Neural progenitor cell (in vitro differentiated cells): ENCODE measurements at regions not wholly inside any gene's neighbourhood (a gene's known extent, or its start where the extent isn't known, plus 50 kb on each side); places are given as distances from the start of the nearest gene placed in this dataset.
"Not testable (repeated sequence)": the region's sequence is repeated elsewhere in the genome, so short reads cannot be mapped to it uniquely, and the experiment has no call there.

ENCODE experiments used
- DNase-seq: peaks from one replicate; pipeline ENCODE4 v3.0.0-alpha.2; 2016; ENCODE audit warnings: low spot score
- H2AFZ ChIP-seq: fragments of 200-600 bp; sonication (generic); replicated peaks from 2 replicates; pipeline ENCODE4 v1.6.1; 2016; ENCODE audit warnings: antibody characterized with exemption
- H3F3A ChIP-seq: fragments of 200-600 bp; sonication (generic); 2 replicates; pipeline ENCODE4 v1.6.1; 2016; ENCODE audit warnings: antibody characterized with exemption, low read depth
- H3K27ac ChIP-seq: fragments of 200-600 bp; sonication (generic); 2 replicates; pipeline ENCODE4 v1.5.1; 2016; ENCODE audit warnings: mild to moderate bottlenecking
- H3K27me3 ChIP-seq: fragments of 200-600 bp; sonication (generic); 2 replicates; pipeline ENCODE4 v1.6.1; 2016; ENCODE audit warnings: mild to moderate bottlenecking, moderate library complexity
- H3K36me3 ChIP-seq: fragments of 200-600 bp; sonication (generic); 2 replicates; pipeline ENCODE4 v1.5.1; 2016
- H3K4me1 ChIP-seq: fragments of 200-600 bp; sonication (generic); 2 replicates; pipeline ENCODE4 v1.6.1; 2016; ENCODE audit warnings: mixed run types
- H3K4me2 ChIP-seq: fragments of 200-600 bp; sonication (generic); 2 replicates; pipeline ENCODE4 v1.6.1; 2016
- H3K4me3 ChIP-seq: fragments of 200-600 bp; sonication (generic); 2 replicates; pipeline ENCODE4 v1.5.1; 2016
- H3K79me2 ChIP-seq: fragments of 200-600 bp; sonication (generic); 2 replicates; pipeline ENCODE4 v1.6.1; 2016; ENCODE audit warnings: low read depth
- H3K9ac ChIP-seq: fragments of 200-600 bp; sonication (generic); 2 replicates; pipeline ENCODE4 v1.6.1; 2016
- H3K9me3 ChIP-seq: fragments of 200-600 bp; sonication (generic); 2 replicates; pipeline ENCODE4 v1.5.1; 2016; ENCODE audit warnings: low read depth
- H4K20me1 ChIP-seq: fragments of 200-600 bp; sonication (generic); 2 replicates; pipeline ENCODE4 v1.6.1; 2016; ENCODE audit warnings: low read depth
- H3K27ac Mint-ChIP-seq: 3 replicates; pipeline ENCODE4 v1.8.0; 2021; ENCODE audit warnings: mixed read lengths
- H3K27me3 Mint-ChIP-seq: 2 replicates; pipeline ENCODE4 v1.8.0; 2022; ENCODE audit warnings: low read depth, mild to moderate bottlenecking, inconsistent platforms, moderate library complexity, mixed read lengths; ENCODE audit not compliant: insufficient read depth
- H3K36me3 Mint-ChIP-seq: 3 replicates; pipeline ENCODE4 v1.8.0; 2021; ENCODE audit warnings: mixed read lengths
- H3K4me1 Mint-ChIP-seq: 3 replicates; pipeline ENCODE4 v1.8.0; 2021; ENCODE audit warnings: mixed read lengths
- H3K4me3 Mint-ChIP-seq: 3 replicates; pipeline ENCODE4 v1.8.0; 2021; ENCODE audit warnings: mild to moderate bottlenecking, moderate library complexity, mixed read lengths
- H3K9me3 Mint-ChIP-seq: 3 replicates; pipeline ENCODE4 v1.8.0; 2020; ENCODE audit warnings: mixed read lengths
- CTCF ChIP-seq: fragments of 200-600 bp; sonication (generic); IDR thresholded peaks from 2 replicates; pipeline ENCODE4 v1.5.1; 2017; ENCODE audit warnings: antibody characterized with exemption, mild to moderate bottlenecking
- EZH2 ChIP-seq: fragments of 200-600 bp; sonication (generic); IDR thresholded peaks from 2 replicates; pipeline ENCODE4 v1.6.1; 2017; ENCODE audit warnings: antibody characterized with exemption, mild to moderate bottlenecking, moderate library complexity
- EZH2phosphoT487 ChIP-seq: fragments of 200-600 bp; sonication (generic); IDR thresholded peaks from 2 replicates; pipeline ENCODE4 v1.6.1; 2017; ENCODE audit warnings: antibody characterized with exemption

DNA sequence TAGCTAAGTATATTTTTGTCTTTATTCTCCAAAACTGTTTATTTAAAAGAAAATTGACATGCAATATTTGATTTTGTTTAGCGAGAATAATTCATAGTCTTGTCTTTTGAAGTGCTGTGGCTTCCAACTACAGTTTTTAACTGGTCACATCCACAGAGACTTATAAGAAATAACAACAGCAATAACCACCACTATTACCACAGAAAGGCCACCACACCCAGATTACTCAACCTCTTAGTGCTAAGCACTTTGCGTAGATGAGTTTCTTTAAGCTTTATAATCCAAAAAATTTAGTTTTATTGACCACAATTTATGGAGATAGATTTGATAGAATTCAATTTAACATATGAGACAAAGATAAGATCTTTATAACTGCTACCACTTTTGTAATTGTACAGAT lies 468.4 kb upstream of the UBE2E2 start:
- Mint-ChIP-seq H3K9me3 (peaks cover 7% of the 10 kb centered on the region), H3K27me3 (peaks cover 6% of the 10 kb centered on the region), H3K4me1 (peaks cover 11% of the 10 kb centered on the region), H3K4me3 (no peak overlapping the region), H3K27ac (no peak overlapping the region), H3K36me3 (no peaks in the 10 kb centered on the region)
- Histone ChIP-seq H2AFZ (no peak overlapping the region), H3K4me1 (no peaks in the 10 kb centered on the region), H4K20me1 (no peaks in the 10 kb centered on the region), H3K9me3 (no peaks in the 10 kb centered on the region), H3K4me3 (no peak overlapping the region), H3K27me3 (no peaks in the 10 kb centered on the region), H3K9ac (no peak overlapping the region), H3K27ac (no peak overlapping the region), H3K4me2 (no peak overlapping the region), H3K36me3 (no peaks in the 10 kb centered on the region), H3F3A (no peaks in the 10 kb centered on the region), H3K79me2 (no peaks in the 10 kb centered on the region)
- no peak for DNase-seq
- no peak for TF ChIP-seq EZH2phosphoT487
- TF ChIP-seq EZH2: no peak

GRCh38 chr3:22735373-22735772 lies 467.8 kb upstream of the UBE2E2 start:
- peaks cover 7% of the 10 kb centered on the region for H3K9me3 Mint-ChIP-seq
- H3K36me3 Mint-ChIP-seq: no peaks in the 10 kb centered on the region
- Histone ChIP-seq H3K36me3 (no peaks in the 10 kb centered on the region), H3K4me2 (no peak overlapping the region), H2AFZ (no peak overlapping the region), H4K20me1 (no peaks in the 10 kb centered on the region), H3F3A (no peaks in the 10 kb centered on the region), H3K9ac (no peak overlapping the region), H3K27ac (no peak overlapping the region), H3K4me1 (no peaks in the 10 kb centered on the region), H3K27me3 (no peaks in the 10 kb centered on the region), H3K4me3 (no peak overlapping the region), H3K9me3 (no peaks in the 10 kb centered on the region), H3K79me2 (no peaks in the 10 kb centered on the region)
- TF ChIP-seq EZH2phosphoT487 (no peak), EZH2 (no peak), CTCF (no peak)
- H3K4me1 Mint-ChIP-seq: peaks cover 11% of the 10 kb centered on the region
- no peak overlapping the region for H3K27ac Mint-ChIP-seq
- no peak for DNase-seq
- peaks cover 6% of the 10 kb centered on the region for H3K27me3 Mint-ChIP-seq
- no peak overlapping the region for H3K4me3 Mint-ChIP-seq

GRCh38 chr3:22743386-22743785 lies 459.7 kb upstream of the UBE2E2 start:
- H3K9me3 ChIP-seq, H4K20me1 ChIP-seq, H3K27me3 ChIP-seq, H3K27ac Mint-ChIP-seq, H3K27me3 Mint-ChIP-seq, H3K4me3 Mint-ChIP-seq, H3K36me3 Mint-ChIP-seq, H3K4me2 ChIP-seq, H3F3A ChIP-seq, H2AFZ ChIP-seq, H3K36me3 ChIP-seq, H3K4me1 ChIP-seq, H3K4me3 ChIP-seq, H3K79me2 ChIP-seq, H3K27ac ChIP-seq, H3K9ac ChIP-seq, H3K9me3 Mint-ChIP-seq, DNase-seq: not testable (repeated sequence)
- H3K4me1 Mint-ChIP-seq: peaks cover 23% of the 10 kb centered on the region

GRCh38 chr3:22745321-22745720 lies 457.8 kb upstream of the UBE2E2 start:
- Mint-ChIP-seq H3K4me3 (no peak overlapping the region), H3K36me3 (no peaks in the 10 kb centered on the region), H3K9me3 (peaks cover 18% of the 10 kb centered on the region), H3K27ac (no peak overlapping the region), H3K27me3 (peaks cover 8% of the 10 kb centered on the region), H3K4me1 (peaks cover 31% of the 10 kb centered on the region)
- Histone ChIP-seq H3K9me3 (no peaks in the 10 kb centered on the region), H3K4me1 (peaks cover 12% of the 10 kb centered on the region), H3K27ac (no peak overlapping the region), H3K36me3 (no peaks in the 10 kb centered on the region), H3F3A (no peaks in the 10 kb centered on the region), H3K79me2 (no peaks in the 10 kb centered on the region), H4K20me1 (no peaks in the 10 kb centered on the region), H3K27me3 (no peaks in the 10 kb centered on the region), H2AFZ (no peak overlapping the region), H3K9ac (no peak overlapping the region), H3K4me3 (no peak overlapping the region), H3K4me2 (no peak overlapping the region)
- DNase-seq: no peak
- TF ChIP-seq EZH2 (no peak), EZH2phosphoT487 (no peak), CTCF (no peak)
